NB4 (cell line): ENCODE measurements at regions not wholly inside any gene's neighbourhood (a gene's known extent, or its start where the extent isn't known, plus 50 kb on each side); places are given as distances from the start of the nearest gene placed in this dataset.

ENCODE experiments used
- CTCF ChIP-seq: IDR thresholded peaks from one replicate; pipeline ENCODE4 v1.5.1; 2012; ENCODE audit warnings: low read depth, low read length
- POLR2A ChIP-seq: IDR thresholded peaks from 2 replicates; pipeline ENCODE4 v1.6.1; 2011; ENCODE audit warnings: mild to moderate bottlenecking; ENCODE audit not compliant: insufficient read length; ENCODE audit errors: extremely low read depth

DNA sequence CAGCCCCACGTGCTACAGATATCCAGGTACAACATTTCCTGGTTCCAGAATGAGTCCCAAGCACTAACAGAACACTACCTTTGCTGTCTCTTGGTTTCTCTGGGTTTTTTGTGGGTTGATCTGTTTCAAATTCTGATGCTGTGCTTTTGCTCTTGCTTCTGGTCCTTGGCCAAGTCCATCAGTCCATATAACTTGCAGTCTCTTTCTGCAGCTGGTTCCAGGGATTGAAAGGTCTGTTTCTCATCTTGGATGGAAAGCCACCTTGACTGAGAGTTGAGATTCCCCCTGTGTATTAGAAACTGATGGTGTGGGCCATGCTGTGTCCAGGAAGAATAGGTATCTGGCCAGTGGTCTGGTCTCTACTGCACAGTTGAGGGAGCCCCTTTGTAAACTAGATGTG lies 171.1 kb downstream of the JCAD start:
- TF ChIP-seq CTCF (no peak), POLR2A (no peak)
